Activated T-helper 1 cell treated with Interleukin-2 at 50 U/mL for 16 hours (primary cell): ENCODE measurements at regions not wholly inside any gene's neighbourhood (a gene's known extent, or its start where the extent isn't known, plus 50 kb on each side); places are given as distances from the start of the nearest gene placed in this dataset.

Experiments
- DNase-seq: peaks from one replicate; pipeline ENCODE4 v3.0.0-alpha.2; 2020; ENCODE audit warnings: low read depth

- no peak for DNase-seq
Measured at GRCh38 chr5:124583469-124584350, 162.7 kb downstream of the ZNF608 start.

GRCh38 chr5:124582561-124582840 lies 163.9 kb downstream of the ZNF608 start:
- DNase-seq, result no peak

- no peak for DNase-seq
Measured at GRCh38 chr5:124581738-124582560, 164.5 kb downstream of the ZNF608 start.

GRCh38 chr5:124580925-124581737 lies 165.3 kb downstream of the ZNF608 start:
- no peak for DNase-seq

GRCh38 chr5:124580512-124580911 lies 165.9 kb downstream of the ZNF608 start:
- DNase-seq, result no peak

GRCh38 chr5:124576848-124577409 lies 169.5 kb downstream of the ZNF608 start:
- DNase-seq, result no peak

- no peak for DNase-seq
Measured at GRCh38 chr5:124575725-124576124, 170.7 kb downstream of the ZNF608 start.

GRCh38 chr5:124574521-124575436 lies 171.7 kb downstream of the ZNF608 start:
- DNase-seq, result no peak

GRCh38 chr5:124572971-124573370 lies 173.5 kb downstream of the ZNF608 start:
- DNase-seq, result no peak

- no peak for DNase-seq
Measured at GRCh38 chr5:124570285-124571035, 176.0 kb downstream of the ZNF608 start.

GRCh38 chr5:124566875-124567450 lies 179.5 kb downstream of the ZNF608 start:
- no peak for DNase-seq

GRCh38 chr5:124561451-124561850 lies 185.0 kb downstream of the ZNF608 start:
- DNase-seq, result no peak

GRCh38 chr5:124560370-124560769 lies 186.1 kb downstream of the ZNF608 start:
- no peak for DNase-seq

- DNase-seq, result no peak
Measured at GRCh38 chr5:124557761-124558160, 188.7 kb downstream of the ZNF608 start.

- no peak for DNase-seq
Measured at GRCh38 chr5:124554746-124555578, 191.5 kb downstream of the ZNF608 start.

GRCh38 chr5:124553911-124554310 lies 192.5 kb downstream of the ZNF608 start:
- no peak for DNase-seq

GRCh38 chr5:124552526-124552925 lies 193.9 kb downstream of the ZNF608 start:
- no peak for DNase-seq

- DNase-seq, result no peak
Measured at GRCh38 chr5:124551939-124552279, 194.5 kb downstream of the ZNF608 start.

GRCh38 chr5:124550731-124551130 lies 195.7 kb downstream of the ZNF608 start:
- no peak for DNase-seq
